ENCODE measurements at regions not wholly inside any gene's neighbourhood (a gene's known extent, or its start where the extent isn't known, plus 50 kb on each side); places are given as distances from the start of the nearest gene placed in this dataset.

DNA sequence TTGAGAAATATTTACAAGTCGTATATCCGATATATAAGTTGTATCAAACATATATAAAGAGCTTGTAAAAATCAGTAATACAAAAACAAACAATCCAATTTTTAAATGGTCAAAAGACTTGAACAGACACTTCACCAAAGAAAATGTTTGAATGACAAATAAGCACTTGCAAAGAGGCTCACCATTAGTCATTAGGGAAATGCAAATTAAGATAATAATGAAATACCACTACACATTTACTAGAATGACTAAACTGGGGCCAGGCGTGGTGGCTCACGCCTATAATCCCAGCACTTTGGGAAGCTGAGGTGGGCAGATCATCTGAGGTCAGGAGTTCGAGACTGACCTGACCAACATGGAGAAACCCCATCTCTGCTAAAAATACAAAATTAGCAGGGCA, 134.6 kb upstream of the HAND1 start:
- TF ChIP-seq, protein P1, sequence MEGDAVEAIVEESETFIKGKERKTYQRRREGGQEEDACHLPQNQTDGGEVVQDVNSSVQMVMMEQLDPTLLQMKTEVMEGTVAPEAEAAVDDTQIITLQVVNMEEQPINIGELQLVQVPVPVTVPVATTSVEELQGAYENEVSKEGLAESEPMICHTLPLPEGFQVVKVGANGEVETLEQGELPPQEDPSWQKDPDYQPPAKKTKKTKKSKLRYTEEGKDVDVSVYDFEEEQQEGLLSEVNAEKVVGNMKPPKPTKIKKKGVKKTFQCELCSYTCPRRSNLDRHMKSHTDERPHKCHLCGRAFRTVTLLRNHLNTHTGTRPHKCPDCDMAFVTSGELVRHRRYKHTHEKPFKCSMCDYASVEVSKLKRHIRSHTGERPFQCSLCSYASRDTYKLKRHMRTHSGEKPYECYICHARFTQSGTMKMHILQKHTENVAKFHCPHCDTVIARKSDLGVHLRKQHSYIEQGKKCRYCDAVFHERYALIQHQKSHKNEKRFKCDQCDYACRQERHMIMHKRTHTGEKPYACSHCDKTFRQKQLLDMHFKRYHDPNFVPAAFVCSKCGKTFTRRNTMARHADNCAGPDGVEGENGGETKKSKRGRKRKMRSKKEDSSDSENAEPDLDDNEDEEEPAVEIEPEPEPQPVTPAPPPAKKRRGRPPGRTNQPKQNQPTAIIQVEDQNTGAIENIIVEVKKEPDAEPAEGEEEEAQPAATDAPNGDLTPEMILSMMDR (IDR thresholded peaks at IDR 0.05; ENCODE audit: control extremely low read depth in 1 of 3, insufficient read depth in 1 of 3, low read depth in 1 of 3, low read length in 3 of 3) = no peak
- TF ChIP-seq EZH2 (IDR thresholded peaks at IDR 0.05; ENCODE audit: low read depth, low read length, severe bottlenecking) (no peak), POU5F1 (IDR thresholded peaks at IDR 0.05; ENCODE audit: low read depth, low read length) (no peak), POLR2A (IDR thresholded peaks at IDR 0.05; ENCODE audit: control extremely low read depth in 1 of 2, low read depth in 2 of 2, low read length in 2 of 2) (no peak), POLR2AphosphoS5 (IDR thresholded peaks at IDR 0.05; ENCODE audit: low read depth, low read length) (no peak)
- TF ChIP-seq, protein P2, sequence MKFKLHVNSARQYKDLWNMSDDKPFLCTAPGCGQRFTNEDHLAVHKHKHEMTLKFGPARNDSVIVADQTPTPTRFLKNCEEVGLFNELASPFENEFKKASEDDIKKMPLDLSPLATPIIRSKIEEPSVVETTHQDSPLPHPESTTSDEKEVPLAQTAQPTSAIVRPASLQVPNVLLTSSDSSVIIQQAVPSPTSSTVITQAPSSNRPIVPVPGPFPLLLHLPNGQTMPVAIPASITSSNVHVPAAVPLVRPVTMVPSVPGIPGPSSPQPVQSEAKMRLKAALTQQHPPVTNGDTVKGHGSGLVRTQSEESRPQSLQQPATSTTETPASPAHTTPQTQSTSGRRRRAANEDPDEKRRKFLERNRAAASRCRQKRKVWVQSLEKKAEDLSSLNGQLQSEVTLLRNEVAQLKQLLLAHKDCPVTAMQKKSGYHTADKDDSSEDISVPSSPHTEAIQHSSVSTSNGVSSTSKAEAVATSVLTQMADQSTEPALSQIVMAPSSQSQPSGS (IDR thresholded peaks at IDR 0.05; ENCODE audit: low read length) = no peak
- TF ChIP-seq, protein P3, sequence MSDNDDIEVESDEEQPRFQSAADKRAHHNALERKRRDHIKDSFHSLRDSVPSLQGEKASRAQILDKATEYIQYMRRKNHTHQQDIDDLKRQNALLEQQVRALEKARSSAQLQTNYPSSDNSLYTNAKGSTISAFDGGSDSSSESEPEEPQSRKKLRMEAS (IDR thresholded peaks at IDR 0.05) = no peak
